Caco-2 (cell line): ENCODE measurements at regions not wholly inside any gene's neighbourhood (a gene's known extent, or its start where the extent isn't known, plus 50 kb on each side); places are given as distances from the start of the nearest gene placed in this dataset.
"Not testable (repeated sequence)": the region's sequence is repeated elsewhere in the genome, so short reads cannot be mapped to it uniquely, and the experiment has no call there.

Experiments
- BruUV-seq: library from RNA; stranded (reverse); fragments of 400-500 nt; replicated peaks from 2 replicates; lab custom pipeline; 2021; lab: Mats Ljungman, UMichigan
- CTCF ChIA-PET: fragments of 300-600 bp; sonication (Branson Sonifier 250); formaldehyde crosslinking; loops from one replicate; lab custom pipeline; 2022; ENCODE audit warnings: antibody characterized with exemption; lab: Charles Lee
- POLR2A ChIA-PET: fragments of 300-600 bp; sonication (Branson Sonifier 250); formaldehyde crosslinking; loops from one replicate; lab custom pipeline; 2022; ENCODE audit warnings: antibody characterized with exemption; lab: Charles Lee
- DNase-seq, 2 experiments: peaks; one replicate each; pipeline versions ENCODE4 v3.0.0 to v3.0.0-alpha.2; 2020 to 2022
- H3K27me3 ChIP-seq: replicated peaks from 2 replicates; pipeline ENCODE4 v1.6.0; 2011; ENCODE audit warnings: low read length; ENCODE audit not compliant: control insufficient read depth, insufficient read depth
- H3K36me3 ChIP-seq: 2 replicates; pipeline ENCODE4 v1.5.1; 2011; ENCODE audit warnings: low read length; ENCODE audit not compliant: control insufficient read depth, insufficient read depth
- H3K4me1 ChIP-seq: fragments of 250-450 bp; sonication (Bioruptor Pico); 2 replicates; pipeline ENCODE4 v1.5.1; 2020; ENCODE audit warnings: mild to moderate bottlenecking
- H3K4me3 ChIP-seq: 2 replicates; pipeline ENCODE4 v1.5.1; 2011; ENCODE audit warnings: low read depth, mild to moderate bottlenecking, control low read depth, low read length
- H3K9me3 ChIP-seq: fragments of 250-450 bp; sonication (Bioruptor Pico); 2 replicates; pipeline ENCODE4 v1.5.1; 2020; ENCODE audit warnings: mild to moderate bottlenecking, moderate library complexity
- H3K27ac Mint-ChIP-seq: one replicate; pipeline ENCODE4 v1.8.0; 2022; ENCODE audit warnings: mixed read lengths; ENCODE audit not compliant: unreplicated experiment
- H3K27me3 Mint-ChIP-seq: one replicate; pipeline ENCODE4 v1.8.0; 2022; ENCODE audit warnings: mixed read lengths; ENCODE audit not compliant: insufficient read depth, unreplicated experiment
- H3K36me3 Mint-ChIP-seq: one replicate; pipeline ENCODE4 v1.8.0; 2022; ENCODE audit warnings: mild to moderate bottlenecking, mixed read lengths; ENCODE audit not compliant: insufficient read depth, unreplicated experiment
- H3K4me1 Mint-ChIP-seq: one replicate; pipeline ENCODE4 v1.8.0; 2022; ENCODE audit warnings: low read depth, mixed read lengths; ENCODE audit not compliant: unreplicated experiment
- H3K4me3 Mint-ChIP-seq: one replicate; pipeline ENCODE4 v1.8.0; 2022; ENCODE audit warnings: mild to moderate bottlenecking, moderate library complexity, mixed read lengths; ENCODE audit not compliant: unreplicated experiment
- H3K9me3 Mint-ChIP-seq: one replicate; pipeline ENCODE4 v1.8.0; 2022; ENCODE audit warnings: mixed read lengths; ENCODE audit not compliant: unreplicated experiment
- intact Hi-C: fragments of 100-400 bp; cut with micrococcal nuclease; formaldehyde crosslinking; loops from one replicate; pipeline ENCODE4 v1.10.0; 2022; ENCODE audit not compliant: unreplicated experiment
- TF ChIP-seq, protein P1 (sequence below), 2 experiments: fragments of 200-600 bp in 1 of 2; IDR thresholded peaks; 1 replicate in 1 of 2; 2 replicates in 1 of 2; pipeline versions ENCODE4 v1.5.1 to v1.8.0; 2011 to 2022; ENCODE audit warnings: antibody characterized with exemption in 1 of 2, control low read depth in 1 of 2, inconsistent platforms in 1 of 2, low read depth in 1 of 2, low read length in 1 of 2, mild to moderate bottlenecking in 1 of 2, moderate library complexity in 1 of 2; ENCODE audit not compliant: insufficient read depth in 1 of 2, severe bottlenecking in 1 of 2, unreplicated experiment in 1 of 2

DNA sequence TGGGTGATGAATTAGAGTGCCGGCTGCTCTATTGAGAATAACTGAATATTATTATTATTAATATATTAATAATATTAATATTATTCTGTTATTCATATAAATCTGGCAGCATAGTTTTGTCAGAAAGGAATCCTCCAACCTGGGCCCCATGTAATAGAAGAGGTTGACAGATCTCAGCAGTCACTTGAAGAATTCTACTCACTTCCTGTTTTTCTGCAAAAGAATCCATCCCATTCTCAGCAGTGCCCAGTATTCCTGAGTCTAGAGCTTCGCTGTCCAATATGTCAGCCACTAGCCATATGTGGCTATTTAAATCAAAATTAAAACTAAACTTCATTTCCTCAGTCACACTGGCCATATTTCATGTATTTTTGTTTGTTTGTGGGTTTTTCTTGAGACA is 72.4 kb upstream of the USPL1 start:
- BruUV-seq = no TSS peak
- Mint-ChIP-seq H3K4me3 (no peak overlapping the region), H3K27me3 (peaks cover 3% of the 10 kb centered on the region), H3K4me1 (no peaks in the 10 kb centered on the region), H3K9me3 (no peaks in the 10 kb centered on the region), H3K27ac (no peak overlapping the region), H3K36me3 (no peaks in the 10 kb centered on the region)
- TF ChIP-seq, protein P1, sequence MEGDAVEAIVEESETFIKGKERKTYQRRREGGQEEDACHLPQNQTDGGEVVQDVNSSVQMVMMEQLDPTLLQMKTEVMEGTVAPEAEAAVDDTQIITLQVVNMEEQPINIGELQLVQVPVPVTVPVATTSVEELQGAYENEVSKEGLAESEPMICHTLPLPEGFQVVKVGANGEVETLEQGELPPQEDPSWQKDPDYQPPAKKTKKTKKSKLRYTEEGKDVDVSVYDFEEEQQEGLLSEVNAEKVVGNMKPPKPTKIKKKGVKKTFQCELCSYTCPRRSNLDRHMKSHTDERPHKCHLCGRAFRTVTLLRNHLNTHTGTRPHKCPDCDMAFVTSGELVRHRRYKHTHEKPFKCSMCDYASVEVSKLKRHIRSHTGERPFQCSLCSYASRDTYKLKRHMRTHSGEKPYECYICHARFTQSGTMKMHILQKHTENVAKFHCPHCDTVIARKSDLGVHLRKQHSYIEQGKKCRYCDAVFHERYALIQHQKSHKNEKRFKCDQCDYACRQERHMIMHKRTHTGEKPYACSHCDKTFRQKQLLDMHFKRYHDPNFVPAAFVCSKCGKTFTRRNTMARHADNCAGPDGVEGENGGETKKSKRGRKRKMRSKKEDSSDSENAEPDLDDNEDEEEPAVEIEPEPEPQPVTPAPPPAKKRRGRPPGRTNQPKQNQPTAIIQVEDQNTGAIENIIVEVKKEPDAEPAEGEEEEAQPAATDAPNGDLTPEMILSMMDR (IDR thresholded peaks at IDR 0.05; ENCODE audit: insufficient read depth in 1 of 2, low read depth in 1 of 2, low read length in 1 of 2, severe bottlenecking in 1 of 2, unreplicated experiment in 1 of 2) = no peak
- no peak for DNase-seq
- ChIA-PET POLR2A (no interaction called here), CTCF (no interaction called here)
- intact Hi-C loops = no loop called here
- H3K36me3 ChIP-seq = no peaks in the 10 kb centered on the region
- no peaks in the 10 kb centered on the region for H3K9me3 ChIP-seq
- H3K4me3 ChIP-seq = no peak overlapping the region
- H3K27me3 ChIP-seq = no peaks in the 10 kb centered on the region; the same call in 1 of the 2 replicates
- H3K4me1 ChIP-seq = peaks cover 3% of the 10 kb centered on the region; the same call in 1 of the 2 replicates

DNA sequence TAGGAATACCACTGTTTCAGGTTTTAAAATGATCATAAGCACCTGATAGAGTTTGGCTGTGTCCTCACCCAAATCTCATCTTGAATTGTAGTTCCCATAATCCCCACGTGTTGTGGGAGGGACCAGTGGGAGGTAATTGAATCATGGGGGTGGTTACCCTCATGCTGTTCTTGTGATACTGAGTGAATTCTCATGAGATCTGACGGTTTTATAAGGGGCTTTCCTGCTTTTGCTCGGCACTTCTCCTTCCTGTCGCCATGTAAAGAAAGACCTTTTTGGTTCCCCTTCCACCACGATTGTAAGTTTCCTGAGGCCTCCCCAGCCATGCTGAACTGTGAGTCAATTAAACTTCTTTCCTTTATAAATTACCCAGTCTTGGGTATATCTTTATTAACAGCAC is 69.7 kb upstream of the USPL1 start:
- DNase-seq, H3K27ac Mint-ChIP-seq, intact Hi-C loops, H3K9me3 ChIP-seq, H3K4me3 ChIP-seq, CTCF ChIA-PET, BruUV-seq, H3K36me3 ChIP-seq, H3K4me1 ChIP-seq, H3K27me3 Mint-ChIP-seq, H3K4me1 Mint-ChIP-seq, H3K36me3 Mint-ChIP-seq, H3K9me3 Mint-ChIP-seq, H3K4me3 Mint-ChIP-seq, POLR2A ChIA-PET, H3K27me3 ChIP-seq: not testable (repeated sequence)

DNA sequence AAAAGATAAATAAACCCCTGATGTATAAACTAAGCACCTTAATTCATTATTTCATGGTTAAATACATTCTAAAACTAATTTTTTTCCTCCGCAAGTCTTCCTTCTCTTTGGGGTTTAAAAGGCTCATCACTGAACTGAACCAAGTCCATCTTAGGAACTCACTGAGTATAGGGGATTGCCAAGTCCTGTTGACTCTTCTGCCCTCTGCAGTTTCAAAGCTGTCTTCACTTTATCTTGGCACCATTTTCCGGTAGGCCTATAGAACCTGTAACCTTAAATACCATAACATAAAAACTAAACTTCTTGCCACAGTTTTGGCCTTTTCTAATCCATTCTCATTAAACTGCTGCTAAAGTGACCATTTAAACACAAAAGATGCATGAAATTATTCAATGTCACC is 66.5 kb upstream of the USPL1 start:
- TF ChIP-seq, protein P1 (IDR thresholded peaks at IDR 0.05; ENCODE audit: insufficient read depth in 1 of 2, low read depth in 1 of 2, low read length in 1 of 2, severe bottlenecking in 1 of 2, unreplicated experiment in 1 of 2) = peak; percentile 33 to 61
- no peaks in the 10 kb centered on the region for H3K4me1 Mint-ChIP-seq
- CTCF ChIA-PET = interaction anchor here (0.6 to 1.1 kb wide), 2 partner anchors 26 to 419 kb away, joined by 5 to 8 read pairs; no protein-coding TSS in a partner anchor
- H3K36me3 Mint-ChIP-seq = no peaks in the 10 kb centered on the region
- no peaks in the 10 kb centered on the region for H3K4me1 ChIP-seq
- H3K27ac Mint-ChIP-seq = no peak overlapping the region
- no peaks in the 10 kb centered on the region for H3K36me3 ChIP-seq
- H3K9me3 ChIP-seq = no peaks in the 10 kb centered on the region
- intact Hi-C loops = loop anchor here (1.0 to 10.0 kb wide), 4 partner anchors 96 to 419 kb away; no protein-coding TSS in a partner anchor
- DNase-seq = peak in 1 of 2 experiments; percentile 41
- H3K27me3 Mint-ChIP-seq = no peaks in the 10 kb centered on the region
- no peaks in the 10 kb centered on the region for H3K9me3 Mint-ChIP-seq
- H3K4me3 Mint-ChIP-seq = no peak overlapping the region
- POLR2A ChIA-PET = no interaction called here
- no peaks in the 10 kb centered on the region for H3K27me3 ChIP-seq
- H3K4me3 ChIP-seq = no peak overlapping the region
- BruUV-seq = no TSS peak
